ENCODE measurements at regions not wholly inside any gene's neighbourhood (a gene's known extent, or its start where the extent isn't known, plus 50 kb on each side); places are given as distances from the start of the nearest gene placed in this dataset.

GRCh38 chrX:23504895-23505294 is 162.4 kb upstream of the PRDX4 start:
- no peak overlapping the region for H3K27ac ChIP-seq (ENCODE audit: insufficient read depth, low read length)
- no peak for ATAC-seq (ENCODE audit: low read depth)
- H2BK120ac ChIP-seq (ENCODE audit: low read depth, low read length), result no peak overlapping the region
- no peaks in the 10 kb centered on the region for H3K36me3 ChIP-seq (ENCODE audit: control insufficient read depth, insufficient read depth, low read length)
- no peaks in the 10 kb centered on the region for H3K79me1 ChIP-seq (ENCODE audit: low read depth in 1 of 2, low read length in 2 of 2)
- no peak overlapping the region for H3K4me2 ChIP-seq (ENCODE audit: low read depth, low read length)
- H4K8ac ChIP-seq (ENCODE audit: low read depth in 2 of 2, low read length in 2 of 2), result no peak overlapping the region
- H3K23ac ChIP-seq (ENCODE audit: low read depth, low read length), result no peak overlapping the region
- no peaks in the 10 kb centered on the region for H3K9me1 ChIP-seq (ENCODE audit: insufficient read depth, low read length)
- H2AK9ac ChIP-seq (replicated peaks; ENCODE audit: low read depth, low read length, poor library complexity), result no peak overlapping the region
- H3K4me1 ChIP-seq (ENCODE audit: control insufficient read depth, insufficient read depth, low read length), result no peaks in the 10 kb centered on the region
- no peak overlapping the region for H3K4ac ChIP-seq (ENCODE audit: low read depth, low read length)
- intact Hi-C loops (cut with micrococcal nuclease), result no loop called here
- no peak overlapping the region for H3K9ac ChIP-seq (ENCODE audit: low read depth, low read length)
- DNase-seq, result no peak
- dilution Hi-C loops (cut with HindIII; ENCODE audit: low sequenced_read_pairs, unreplicated experiment), result no loop called here
- no peak overlapping the region for H3K18ac ChIP-seq (ENCODE audit: low read depth, low read length)
- no peak overlapping the region for H4K5ac ChIP-seq (ENCODE audit: low read depth, low read length)
- no peak overlapping the region for H3K56ac ChIP-seq (ENCODE audit: extremely low read depth, insufficient read depth, low read length)
- no peaks in the 10 kb centered on the region for H3K9me3 ChIP-seq (ENCODE audit: control insufficient read depth, insufficient read depth, low read length)
- H2BK20ac ChIP-seq (ENCODE audit: low read depth, low read length), result no peak overlapping the region
- in situ Hi-C loops (cut with MboI; ENCODE audit: low sequenced_read_pairs), result no loop called here
- H2BK15ac ChIP-seq (ENCODE audit: low read depth, low read length), result no peak overlapping the region
- no peak overlapping the region for H4K91ac ChIP-seq (ENCODE audit: insufficient read depth, low read depth, low read length)
- ChIA-PET POLR2A (ENCODE audit: unreplicated experiment) (no interaction called here), CTCF (no interaction called here)
- TF ChIP-seq MAFK (IDR thresholded peaks at IDR 0.05; ENCODE audit: low read depth, low read length) (no peak), POLR2A (IDR thresholded peaks at IDR 0.05; ENCODE audit: low read depth, low read length) (no peak), MXI1 (IDR thresholded peaks at IDR 0.05; ENCODE audit: borderline replicate concordance, low read depth, low read length) (no peak), CEBPB (IDR thresholded peaks at IDR 0.05; ENCODE audit: low read depth, low read length) (no peak), USF2 (IDR thresholded peaks at IDR 0.05; ENCODE audit: low read depth, low read length) (no peak), FOS (IDR thresholded peaks at IDR 0.05; ENCODE audit: low read depth, low read length) (no peak), CTCF (conservative IDR thresholded peaks at IDR 0.05; ENCODE audit: low read depth, low read length) (no peak)
- BruUV-seq (replicated peaks), result no TSS peak
- no CpG with 5 or more reads among the region's 2 CpGs for WGBS, 2 experiments (ENCODE audit: extremely low coverage in 2 of 2, insufficient read length in 1 of 2)
- no peak overlapping the region for H3K4me3 ChIP-seq (ENCODE audit: insufficient read depth, low read depth, low read length)
- no peak overlapping the region for H2AK5ac ChIP-seq (ENCODE audit: low read depth, low read length)
- no peak overlapping the region for H3K14ac ChIP-seq (replicated peaks; ENCODE audit: low read depth, low read length)
- H4K20me1 ChIP-seq (ENCODE audit: insufficient read depth, low read length), result no peaks in the 10 kb centered on the region
- no peak overlapping the region for H2AFZ ChIP-seq (replicated peaks; ENCODE audit: low read length, poor library complexity)
- no peak overlapping the region for H2BK5ac ChIP-seq (ENCODE audit: low read depth, low read length, poor library complexity, severe bottlenecking)
- no peaks in the 10 kb centered on the region for H3K27me3 ChIP-seq (ENCODE audit: control insufficient read depth, insufficient read depth, low read length)
